ENCODE measurements at regions not wholly inside any gene's neighbourhood (a gene's known extent, or its start where the extent isn't known, plus 50 kb on each side); places are given as distances from the start of the nearest gene placed in this dataset.

DNA sequence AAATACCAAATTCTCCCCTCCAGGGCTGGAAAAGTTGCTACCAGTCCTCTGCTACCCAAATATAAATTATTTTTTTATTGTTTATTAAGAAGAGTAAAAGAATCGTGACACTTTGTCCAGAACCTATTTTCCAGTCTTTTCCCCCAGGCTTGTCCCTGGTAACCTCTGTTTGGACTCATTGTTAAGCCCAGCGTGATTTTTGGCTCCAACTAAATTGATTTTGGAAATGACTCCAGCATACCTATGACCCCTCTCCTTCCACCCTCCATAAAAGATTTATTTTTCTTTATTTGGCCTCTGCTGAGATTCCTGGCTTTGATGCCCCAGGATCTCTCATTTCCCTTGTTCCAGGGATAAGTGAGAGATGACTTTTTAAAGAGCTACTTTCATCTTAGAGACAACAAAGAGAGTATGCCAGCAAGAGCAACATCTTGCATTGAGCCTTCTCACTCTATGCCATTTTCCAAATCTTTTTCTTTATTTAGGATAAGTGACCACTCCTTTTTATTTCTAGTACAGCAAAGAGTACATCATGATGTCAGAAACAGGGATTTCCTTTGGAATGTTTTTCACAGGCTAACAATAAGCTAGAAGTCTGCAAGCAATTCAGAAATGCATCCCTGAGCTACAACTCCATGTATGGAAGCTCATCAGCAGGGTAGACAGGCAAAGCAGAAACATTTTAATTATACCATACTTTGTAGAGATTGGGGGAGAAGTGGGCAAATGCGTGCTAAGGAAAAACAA, 75.8 kb downstream of the DAD1 start:
- no peak for DNase-seq

DNA sequence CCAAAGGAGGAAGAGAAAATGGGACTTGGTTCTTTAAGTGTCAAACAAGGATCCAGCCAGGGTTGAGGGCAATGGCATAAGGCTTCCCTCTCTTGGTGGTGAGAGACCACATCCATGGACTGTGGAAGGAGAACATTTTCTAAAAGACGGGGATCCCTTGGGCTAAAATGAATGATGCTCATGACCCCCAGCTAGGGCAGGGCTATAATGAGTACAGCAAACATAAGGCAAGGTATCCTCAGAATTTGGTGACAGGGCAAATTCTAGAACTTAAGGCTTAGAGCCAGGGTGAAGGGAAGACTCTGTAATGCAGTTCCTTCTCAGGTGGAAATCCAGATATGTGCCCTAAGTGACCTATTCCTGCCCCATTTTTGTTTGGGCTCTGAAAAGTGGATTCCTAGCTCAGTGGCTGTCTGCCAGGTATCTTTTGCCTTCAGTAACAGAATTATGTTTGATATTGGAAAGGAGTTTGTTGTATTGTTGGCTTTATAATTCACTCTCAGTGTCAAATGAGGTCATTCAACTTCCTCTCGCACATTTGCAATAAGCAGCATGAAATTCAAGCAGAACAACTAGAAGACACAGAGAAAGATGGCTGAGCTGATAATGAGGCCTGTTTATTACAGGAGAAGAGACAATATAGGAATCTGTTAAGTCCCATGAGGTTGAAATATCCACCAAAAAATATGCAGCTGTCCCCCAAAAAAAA, 76.8 kb downstream of the DAD1 start:
- no peak for DNase-seq

DNA sequence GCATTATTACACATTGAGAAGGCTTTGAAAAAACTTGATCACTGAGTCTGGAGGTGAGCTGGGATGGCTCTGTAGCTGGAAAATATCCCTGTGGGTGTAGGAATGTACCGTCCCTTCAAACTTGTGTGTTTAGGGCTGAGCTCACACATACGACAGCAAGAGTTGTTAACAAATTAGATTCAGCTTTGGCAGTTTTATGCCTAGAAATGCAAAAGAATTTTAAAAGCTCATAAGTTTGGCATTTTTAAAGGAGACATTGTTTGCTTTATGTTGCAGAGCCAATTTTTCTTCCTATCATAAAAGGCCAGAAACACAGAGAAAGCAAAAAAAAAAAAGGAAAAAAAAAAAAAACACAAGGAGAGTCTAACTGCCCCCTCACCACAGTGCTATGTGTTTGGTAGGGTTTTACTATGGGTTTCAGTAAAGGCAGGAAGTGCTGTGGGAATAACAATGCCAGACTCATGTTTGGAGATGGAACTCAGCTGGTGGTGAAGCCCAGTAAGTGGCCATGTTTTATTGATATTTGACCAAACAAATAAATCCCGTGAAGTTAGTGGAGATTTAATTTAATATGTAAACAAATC, 78.4 kb downstream of the DAD1 start:
- no peak for DNase-seq

DNA sequence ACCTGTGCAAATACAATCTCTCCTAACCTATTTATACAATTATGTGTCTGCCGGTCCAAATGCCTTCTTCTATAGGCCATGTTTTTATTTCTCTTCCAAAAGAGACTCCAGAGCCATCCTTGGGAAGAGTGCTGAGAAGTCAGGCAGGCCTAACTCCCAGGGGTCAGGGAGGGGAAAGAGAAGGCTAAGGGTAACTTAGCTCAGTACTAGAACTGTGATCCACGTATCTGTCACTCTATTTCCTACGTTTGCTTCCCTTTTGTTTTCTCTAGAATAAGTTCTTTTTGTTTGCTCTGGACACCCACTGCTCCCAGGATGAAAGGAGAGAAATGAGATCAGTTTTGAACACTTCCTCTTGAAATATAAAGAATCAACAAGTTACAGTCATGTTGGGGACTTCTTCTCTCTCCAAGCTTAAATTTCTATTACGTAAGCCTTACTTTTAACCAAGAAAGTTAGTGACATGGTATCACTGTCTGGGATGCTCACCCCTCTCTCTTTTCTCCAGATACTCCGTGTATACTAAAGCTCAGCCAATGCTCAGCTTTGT, 79.2 kb downstream of the DAD1 start:
- DNase-seq: no peak

DNA sequence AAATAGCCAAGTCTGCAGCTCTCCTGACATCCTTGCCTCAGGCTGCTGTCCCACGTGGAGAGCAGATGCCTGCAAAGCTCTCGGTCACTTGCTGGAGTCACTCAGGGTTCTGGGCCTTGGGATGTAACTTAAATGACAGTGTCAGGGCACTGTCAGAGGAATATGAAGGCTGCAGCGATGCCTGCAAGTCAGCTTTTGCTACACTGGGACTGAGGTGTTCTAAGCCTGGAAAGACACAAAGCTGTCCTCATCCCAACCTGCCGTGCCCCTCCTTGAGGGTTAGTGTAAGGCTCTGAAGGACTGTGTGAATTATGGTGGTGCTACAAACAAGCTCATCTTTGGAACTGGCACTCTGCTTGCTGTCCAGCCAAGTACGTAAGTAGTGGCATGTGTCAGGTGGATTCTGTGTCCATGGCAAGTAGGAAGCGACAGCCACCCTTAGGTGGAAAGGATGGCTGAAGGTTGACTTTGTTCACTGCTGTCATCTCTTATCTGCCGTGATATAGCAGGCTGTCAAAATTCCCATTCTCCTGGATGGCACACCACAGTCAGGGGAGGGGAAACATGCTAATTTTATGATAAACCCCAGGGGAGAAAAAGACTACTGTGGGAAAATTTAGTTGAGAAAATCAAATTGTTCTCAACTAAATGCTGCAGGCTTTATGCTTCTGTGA, 79.9 kb downstream of the DAD1 start:
- no peak for DNase-seq

DNA sequence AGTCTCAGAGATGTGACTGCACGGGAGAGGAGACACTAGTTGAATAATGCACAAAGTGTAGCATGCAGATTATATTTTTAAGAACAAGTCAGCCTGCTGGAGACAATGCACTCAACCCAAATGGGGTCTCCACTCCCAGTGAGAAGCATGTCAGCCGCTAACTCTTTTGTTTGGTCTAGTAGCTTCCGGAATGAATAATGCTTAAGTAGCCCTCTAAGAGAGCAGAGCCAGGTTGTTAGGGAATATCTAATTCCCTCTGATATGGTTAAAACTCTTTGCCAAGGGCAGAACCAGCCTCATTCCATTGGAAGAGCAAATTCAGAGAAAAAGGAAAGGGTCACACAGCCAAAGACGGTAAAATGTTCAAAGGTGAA, 80.4 kb downstream of the DAD1 start:
- no peak for DNase-seq

DNA sequence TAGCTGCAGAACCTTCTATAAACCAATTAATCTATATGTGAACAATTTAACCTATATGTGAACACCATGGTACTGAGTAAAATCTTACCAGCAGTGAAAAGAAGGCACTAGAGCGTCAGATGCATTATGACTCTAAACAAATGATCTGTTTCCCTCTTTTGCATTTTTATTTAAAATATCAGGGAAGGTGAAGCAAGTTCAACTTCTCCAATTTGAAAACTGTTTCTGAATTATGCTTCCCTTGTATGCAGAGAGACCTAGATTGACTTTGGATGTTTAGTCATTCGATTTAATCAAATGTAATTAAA, 80.9 kb downstream of the DAD1 start:
- DNase-seq: no peak

DNA sequence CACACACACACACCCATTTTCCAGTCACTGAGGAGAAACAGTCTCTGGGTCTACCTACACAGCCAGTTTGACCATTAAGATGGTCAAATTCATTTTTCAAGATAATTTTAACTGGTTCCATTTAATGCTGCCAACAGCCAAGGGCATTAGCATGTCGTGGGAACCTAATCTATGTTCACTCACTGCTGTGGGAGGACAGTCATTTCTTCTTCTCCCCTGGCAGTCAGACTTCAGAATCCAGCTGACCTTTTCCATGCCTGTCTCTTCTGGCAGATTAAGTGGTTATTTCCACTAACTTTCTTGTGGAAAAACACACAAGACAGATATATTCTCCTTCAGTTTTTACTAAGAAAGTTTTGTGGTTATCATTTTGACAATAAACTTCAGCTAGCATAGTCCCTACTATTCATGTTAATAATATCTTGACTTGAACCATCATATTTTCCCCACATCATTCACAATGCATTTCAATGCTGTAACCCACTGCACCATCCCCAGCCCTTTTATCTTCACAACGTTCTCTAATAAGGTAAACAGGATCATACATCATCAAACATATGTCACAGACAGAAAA, 82.2 kb downstream of the DAD1 start:
- DNase-seq: no peak

DNA sequence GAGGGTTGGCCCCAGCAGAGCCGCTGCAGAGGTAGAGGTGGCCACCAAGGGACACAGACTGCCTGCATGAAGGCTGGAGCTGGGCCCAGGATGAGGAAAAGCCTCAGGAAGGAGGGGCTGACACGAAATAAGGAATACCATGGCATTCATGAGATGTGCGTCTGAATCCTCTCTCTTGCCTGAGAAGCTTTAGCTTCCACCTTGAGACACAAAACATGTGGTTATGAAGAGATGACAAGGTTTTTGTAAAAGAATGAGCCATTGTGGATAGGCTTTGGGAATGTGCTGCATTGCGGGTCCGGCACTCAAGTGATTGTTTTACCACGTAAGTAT, 82.7 kb downstream of the DAD1 start:
- DNase-seq: no peak

DNA sequence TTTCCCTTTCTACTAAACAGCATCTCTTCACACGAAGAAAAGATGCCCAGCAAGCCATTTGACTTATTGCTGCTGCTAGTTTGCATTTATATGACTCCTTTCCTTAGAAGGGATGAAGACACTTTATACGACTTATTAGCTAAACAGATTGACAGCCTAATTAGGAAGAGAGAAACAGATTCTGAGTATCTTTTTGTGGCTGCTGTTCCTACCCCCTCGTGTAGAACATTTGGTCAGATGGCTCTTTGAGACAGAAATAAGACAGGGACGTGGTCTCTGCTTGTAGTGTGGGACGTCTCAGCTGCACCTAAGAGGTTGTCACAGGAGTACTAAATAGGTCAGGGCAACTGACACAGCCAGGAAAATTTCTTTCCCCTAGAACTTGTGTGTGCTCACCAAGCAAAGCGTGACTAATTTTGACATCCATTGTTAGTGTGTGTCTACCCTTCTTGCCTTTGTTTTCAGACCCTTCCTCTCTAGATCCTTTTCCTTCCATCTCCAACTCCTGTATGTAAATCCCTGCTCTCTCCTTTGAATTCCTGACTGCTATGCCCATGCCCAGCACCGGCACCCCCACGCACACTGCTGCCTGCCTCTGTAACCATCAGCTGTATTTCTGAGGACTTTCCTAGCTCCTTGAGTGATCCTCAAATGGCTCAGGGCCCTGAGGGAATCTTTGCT, 83.2 kb downstream of the DAD1 start:
- no peak for DNase-seq

DNA sequence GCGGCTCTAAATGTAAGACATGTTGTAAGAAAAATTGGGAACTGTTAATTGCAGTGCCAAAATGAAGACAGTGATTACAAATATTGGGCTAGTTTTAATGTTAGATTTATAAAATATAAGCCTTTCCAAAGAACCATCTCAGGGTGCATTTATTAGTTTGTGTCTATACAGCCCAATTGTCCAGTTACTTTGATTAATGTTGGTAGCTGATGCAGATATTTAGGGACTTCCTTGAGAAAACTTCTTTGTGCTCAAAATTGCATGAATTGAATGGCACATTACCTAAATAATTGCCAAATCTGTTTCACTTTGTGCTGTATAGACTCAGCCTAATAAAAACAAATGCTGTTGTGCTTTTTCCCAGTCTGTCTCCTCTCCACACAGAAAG, 83.7 kb downstream of the DAD1 start:
- no peak for DNase-seq

DNA sequence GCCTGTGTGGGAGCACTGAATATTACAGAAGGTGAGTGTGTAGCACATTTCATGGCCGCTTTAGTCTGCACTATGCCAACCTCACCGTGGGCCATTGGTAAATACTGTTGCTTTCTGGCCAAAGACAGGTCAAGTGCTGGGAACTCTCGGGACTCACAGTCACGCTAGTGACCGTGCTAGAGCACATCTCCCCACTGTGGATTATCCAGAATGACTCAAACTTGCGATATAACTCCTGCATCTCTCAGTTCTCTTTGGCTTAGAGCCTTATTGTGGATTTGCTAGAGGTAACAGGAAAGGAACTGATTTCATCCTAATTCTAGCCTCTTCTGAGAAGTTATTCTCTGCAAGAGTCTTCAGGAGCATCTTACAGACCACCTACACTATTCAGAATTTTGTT, 86.5 kb downstream of the DAD1 start:
- DNase-seq: no peak

DNA sequence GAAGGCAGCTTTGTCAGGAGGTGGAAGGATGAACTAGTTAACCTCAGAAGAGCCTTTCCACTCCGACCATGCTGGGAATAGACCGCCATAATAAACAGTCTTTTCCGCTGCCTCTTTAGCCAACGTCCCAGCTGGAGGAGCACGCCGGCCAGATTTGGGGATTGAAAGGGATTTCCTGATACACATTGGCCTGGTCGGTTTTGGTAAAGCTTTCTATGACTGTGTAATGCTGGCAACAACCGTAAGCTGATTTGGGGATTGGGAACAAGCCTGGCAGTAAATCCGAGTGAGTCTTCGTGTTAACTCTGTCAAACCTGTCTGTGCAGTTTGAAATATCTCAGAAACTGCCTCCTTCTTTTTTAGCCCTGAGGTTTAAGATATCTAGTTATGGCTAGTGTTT, 87.0 kb downstream of the DAD1 start:
- no peak for DNase-seq

DNA sequence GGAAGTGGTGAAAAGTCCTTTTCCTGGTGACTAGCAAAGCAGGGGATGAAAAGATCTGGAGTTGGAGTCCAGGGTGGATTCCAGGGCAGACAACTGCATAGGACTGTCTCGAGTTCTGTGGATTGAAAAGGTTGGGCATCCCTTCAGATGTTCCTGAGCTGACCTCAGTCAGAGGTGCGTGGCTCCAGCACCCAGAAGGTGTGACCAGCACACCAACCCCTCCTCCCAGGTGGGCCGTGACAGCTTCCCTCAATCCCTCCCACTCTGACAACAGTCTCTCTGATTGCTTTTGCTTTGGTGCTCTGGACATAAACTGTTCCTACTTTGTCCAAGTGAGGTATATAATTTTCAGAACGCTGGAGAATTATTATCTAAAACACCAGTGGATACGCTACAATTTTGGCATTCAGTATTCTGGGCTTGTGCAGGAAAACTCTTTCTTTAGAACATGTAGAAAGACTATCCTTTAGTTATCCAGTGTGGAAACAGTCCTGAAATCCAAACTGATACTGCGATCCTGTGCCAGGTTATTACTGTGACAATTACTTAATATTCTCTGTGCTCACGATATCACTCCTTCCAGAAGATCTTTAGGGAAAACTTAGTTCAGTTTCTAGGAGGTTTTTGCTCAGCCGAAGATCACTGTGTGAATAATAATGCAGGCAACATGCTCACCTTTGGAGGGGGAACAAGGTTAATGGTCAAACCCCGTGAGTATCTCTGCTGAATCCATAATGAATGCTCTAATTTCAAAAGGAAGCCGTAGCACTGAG, 87.9 kb downstream of the DAD1 start:
- no peak for DNase-seq

DNA sequence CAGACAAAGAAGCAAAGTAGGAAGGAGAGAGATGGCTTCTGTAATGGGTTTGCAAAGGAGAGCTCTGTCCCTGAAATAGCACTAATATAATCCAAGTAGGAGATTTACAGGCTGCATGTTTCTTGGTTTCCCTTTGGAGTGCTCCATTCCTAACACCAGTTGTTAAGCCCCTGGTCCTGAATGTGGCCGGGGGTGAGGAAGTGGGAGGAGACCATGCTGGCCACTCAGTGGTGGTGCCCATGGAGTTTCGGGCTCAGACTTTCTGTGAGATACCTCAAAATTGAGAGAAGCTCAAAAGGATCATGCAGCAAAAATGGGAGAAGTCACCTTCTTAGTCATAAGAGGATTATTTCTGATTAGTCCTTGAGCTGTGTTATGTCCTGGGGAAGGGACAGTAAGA, 88.5 kb downstream of the DAD1 start:
- no peak for DNase-seq

DNA sequence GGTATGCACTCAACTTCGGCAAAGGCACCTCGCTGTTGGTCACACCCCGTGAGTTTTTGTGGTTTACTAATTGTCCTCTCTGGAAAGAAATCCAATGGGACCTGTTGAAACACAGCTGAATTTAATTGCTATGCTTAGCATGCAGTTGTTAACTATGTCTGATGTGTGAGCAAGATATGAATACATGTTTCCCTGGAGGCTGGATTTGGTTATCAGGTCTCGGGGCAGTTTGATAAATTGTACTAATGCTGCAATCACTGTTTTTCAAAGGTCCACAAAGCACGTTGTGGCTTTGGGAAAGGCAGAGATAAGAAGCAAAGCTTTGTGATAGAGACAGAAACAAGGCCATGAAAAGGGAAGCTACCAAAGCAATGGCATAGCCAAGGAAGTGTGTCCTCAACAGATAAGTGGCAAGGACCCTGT, 91.3 kb downstream of the DAD1 start:
- no peak for DNase-seq

DNA sequence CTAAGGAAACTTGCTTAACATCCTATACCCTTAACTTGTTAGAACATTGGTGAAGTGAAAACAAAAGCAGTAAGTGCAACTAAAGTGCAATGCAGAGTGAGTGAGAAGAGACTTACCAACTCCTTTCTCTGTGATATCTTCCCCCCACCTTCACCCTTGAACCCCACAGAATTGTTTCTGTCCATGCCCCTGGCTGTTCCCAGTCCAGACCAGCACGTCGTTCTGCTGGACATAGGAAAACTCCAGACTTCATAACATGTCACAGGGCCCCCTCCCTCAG, 91.9 kb downstream of the DAD1 start:
- no peak for DNase-seq

DNA sequence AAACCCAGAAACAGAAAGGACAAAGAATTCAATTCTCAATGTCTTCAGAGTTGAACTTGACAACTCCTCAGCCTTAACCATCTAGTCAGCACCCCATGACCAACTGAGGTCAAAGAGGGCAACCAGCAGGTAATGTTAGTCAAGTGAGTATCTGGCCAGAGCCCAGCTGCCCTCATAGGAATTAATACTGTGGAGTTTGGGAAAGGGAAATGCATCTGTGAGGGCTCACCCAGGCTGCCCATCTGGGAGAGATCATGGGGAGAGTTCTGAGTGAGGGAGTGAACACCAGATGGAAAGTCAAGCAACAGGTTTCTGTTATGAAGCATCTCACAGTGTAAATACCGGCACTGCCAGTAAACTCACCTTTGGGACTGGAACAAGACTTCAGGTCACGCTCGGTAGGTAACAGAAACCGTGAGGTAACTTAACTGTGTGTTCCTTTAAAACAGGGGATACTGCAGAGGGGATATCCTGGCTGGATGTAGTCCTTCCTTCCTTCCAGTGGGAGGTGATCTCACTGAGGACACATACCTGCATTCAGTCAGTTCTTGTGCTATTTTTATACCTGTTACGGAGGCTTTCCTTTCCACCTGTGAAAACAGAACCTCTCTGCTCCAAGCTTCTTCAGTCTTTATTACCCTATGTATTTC, 94.4 kb downstream of the DAD1 start:
- no peak for DNase-seq

DNA sequence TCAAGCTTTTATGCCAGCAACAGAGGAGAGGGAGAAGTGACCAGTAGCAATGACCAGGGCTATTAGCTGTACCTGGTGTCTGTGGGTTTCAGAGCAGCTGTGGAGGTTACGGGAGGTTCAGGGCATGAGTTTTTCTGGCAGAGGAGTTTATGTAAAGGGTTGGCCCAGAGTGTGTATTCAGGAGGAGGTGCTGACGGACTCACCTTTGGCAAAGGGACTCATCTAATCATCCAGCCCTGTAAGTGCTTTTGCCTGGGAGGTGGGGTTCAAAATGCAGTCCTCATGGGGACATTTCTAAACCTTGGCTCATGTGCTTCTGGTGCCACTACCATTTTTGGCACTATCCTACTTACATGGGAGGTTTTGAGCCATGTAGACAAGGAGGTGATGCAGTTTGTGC, 95.3 kb downstream of the DAD1 start:
- DNase-seq: no peak

DNA sequence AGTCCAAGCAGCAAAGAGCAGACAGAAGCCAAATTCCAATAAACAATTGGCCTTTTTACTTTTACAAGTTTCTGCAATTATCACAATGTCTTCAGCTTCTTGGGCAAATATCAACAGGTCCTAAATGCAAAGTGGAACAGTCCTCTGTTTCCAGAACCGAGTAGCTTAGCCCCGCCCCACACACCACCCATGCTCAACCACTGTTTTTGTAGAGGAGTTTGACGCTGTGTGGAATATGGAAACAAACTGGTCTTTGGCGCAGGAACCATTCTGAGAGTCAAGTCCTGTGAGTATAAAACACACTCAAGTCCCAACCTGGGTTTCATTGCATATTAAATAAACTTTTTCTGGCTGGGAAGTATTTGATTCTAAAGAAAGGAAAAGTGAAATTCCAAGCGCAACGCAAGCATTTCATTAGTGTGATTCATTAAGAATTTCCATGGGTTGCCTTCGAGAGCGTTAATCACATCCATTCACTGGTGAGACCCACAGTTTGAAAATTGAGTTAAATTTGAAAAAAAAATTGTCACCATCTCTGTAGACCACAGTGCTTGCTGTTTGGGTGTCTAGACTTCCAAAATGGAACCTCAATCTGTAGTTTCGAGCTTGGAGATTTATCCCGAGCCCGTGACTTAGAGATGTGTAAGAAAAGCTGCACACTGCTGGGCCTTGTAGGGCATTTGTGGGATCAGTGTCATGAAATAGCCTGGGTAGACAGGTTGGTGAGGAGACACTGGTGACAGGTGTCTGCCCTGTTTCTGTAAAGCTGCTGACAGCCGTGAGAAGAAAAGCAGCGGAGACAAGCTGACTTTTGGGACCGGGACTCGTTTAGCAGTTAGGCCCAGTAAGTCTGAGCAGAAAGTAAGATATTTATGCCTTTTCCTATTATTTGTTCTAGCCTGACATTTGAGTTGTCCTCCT, 96.1 kb downstream of the DAD1 start:
- DNase-seq: no peak
